Gastrocnemius medialis (tissue), 4 donors: ENCODE measurements at regions not wholly inside any gene's neighbourhood (a gene's known extent, or its start where the extent isn't known, plus 50 kb on each side); places are given as distances from the start of the nearest gene placed in this dataset.

Experiments
- ATAC-seq, 2 donors: fragments of 150-250 bp; one replicate each; pipeline ENCODE4 v1.9.1; 2016
- DNase-seq, 2 donors: peaks; one replicate each; pipeline ENCODE4 v3.0.0-alpha.2; 2019
- H3K27ac ChIP-seq, 4 donors: fragments of 200-600 bp; sonication (generic); 1 replicate in 1 of 4; 2 replicates in 3 of 4; pipeline ENCODE4 v1.5.1; 2016 to 2018; ENCODE audit warnings: mild to moderate bottlenecking in 2 of 4, moderate library complexity in 1 of 4
- H3K27me3 ChIP-seq, 3 donors: fragments of 200-600 bp; sonication (generic) in 2 of 3; 1 replicate in 1 of 3; 2 replicates in 2 of 3; pipeline versions ENCODE4 v1.5.1 to v1.6.0; 2016 to 2019; ENCODE audit warnings: mild to moderate bottlenecking in 1 of 3, moderate library complexity in 1 of 3
- H3K36me3 ChIP-seq, 2 donors: fragments of 200-600 bp; sonication (generic) in 1 of 2; one replicate each; pipeline ENCODE4 v1.5.1; 2017 to 2018
- H3K4me1 ChIP-seq, 2 donors: fragments of 200-600 bp; sonication (generic) in 1 of 2; one replicate each; pipeline ENCODE4 v1.5.1; 2016 to 2017; ENCODE audit warnings: mild to moderate bottlenecking in 2 of 2
- H3K4me3 ChIP-seq, 4 donors: fragments of 200-600 bp; sonication (generic) in 3 of 4; 1 replicate in 1 of 4; 2 replicates in 3 of 4; pipeline ENCODE4 v1.5.1; 2016 to 2019; ENCODE audit warnings: mild to moderate bottlenecking in 2 of 4
- H3K9me3 ChIP-seq, 3 donors: fragments of 200-600 bp; sonication (generic) in 2 of 3; 1 replicate in 1 of 3; 2 replicates in 2 of 3; pipeline ENCODE4 v1.5.1; 2016 to 2019
- CTCF ChIP-seq, 5 experiments: fragments of 450-650 bp in 3 of 5; fragments of 200-600 bp in 2 of 5; sonication (generic) in 2 of 5; IDR thresholded peaks in 4 of 5; conservative IDR thresholded peaks in 1 of 5; 1 replicate in 4 of 5; 2 replicates in 1 of 5; pipeline ENCODE4 v1.5.1; 2016 to 2019; ENCODE audit warnings: antibody characterized with exemption in 5 of 5, mild to moderate bottlenecking in 3 of 5, moderate library complexity in 3 of 5
- POLR2A ChIP-seq, 2 donors: fragments of 450-650 bp; IDR thresholded peaks; one replicate each; pipeline ENCODE4 v1.6.1; 2017; ENCODE audit warnings: antibody characterized with exemption in 2 of 2, mild to moderate bottlenecking in 2 of 2, moderate library complexity in 2 of 2
- in situ Hi-C, 4 donors: fragments of 200-750 bp; cut with MboI; loops; one replicate each; pipeline versions ENCODE4 v1.15.0 to v1.8.0; 2017; ENCODE audit warnings: low sequenced_read_pairs in 4 of 4
- intact Hi-C: fragments of 100-400 bp; cut with DNase I; formaldehyde crosslinking; loops from one replicate; pipeline ENCODE4 v1.15.1; 2023; ENCODE audit warnings: low total_unique reads

GRCh38 chr14:54083549-54084239, 127.1 kb upstream of the BMP4 start:
- DNase-seq = no peak
- H3K27ac ChIP-seq = no peak overlapping the region
- H3K4me1 ChIP-seq = no peaks in the 10 kb centered on the region
- intact Hi-C loops (no loop called here), in situ Hi-C loops (no loop called here)
- no peak for ATAC-seq
- no peak overlapping the region for H3K4me3 ChIP-seq
- TF ChIP-seq POLR2A (IDR thresholded peaks at IDR 0.05) (no peak), CTCF (IDR thresholded peaks at IDR 0.05 in 4 of 5, conservative IDR thresholded peaks at IDR 0.05 in 1 of 5) (no peak)
- no peaks in the 10 kb centered on the region for H3K36me3 ChIP-seq
- no peaks in the 10 kb centered on the region for H3K9me3 ChIP-seq
- no peaks in the 10 kb centered on the region for H3K27me3 ChIP-seq

DNA sequence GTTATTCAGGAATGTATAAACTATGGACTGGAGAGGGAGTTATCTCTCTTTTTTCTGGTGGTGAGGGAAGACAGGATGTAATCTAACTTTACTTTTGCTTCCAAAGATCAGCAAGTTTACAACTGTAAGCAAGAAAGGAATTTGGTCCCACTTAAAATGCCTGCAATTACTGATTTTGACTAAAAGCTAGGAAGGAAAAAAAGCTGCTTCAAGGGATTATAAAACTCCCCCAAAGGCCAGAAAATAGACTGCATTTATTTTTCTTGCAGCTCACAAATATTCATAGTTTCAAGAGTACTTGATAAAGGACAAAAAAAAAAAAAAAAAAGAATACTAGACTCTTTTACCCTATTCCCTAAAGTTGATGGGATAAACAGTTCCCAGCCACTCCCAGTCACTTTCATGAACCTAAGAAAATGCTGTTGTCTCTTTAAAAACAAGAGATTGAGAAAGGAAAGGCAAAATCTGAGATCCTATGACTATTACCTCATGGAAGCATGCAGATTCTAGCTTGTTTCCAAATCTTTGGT, 128.7 kb upstream of the BMP4 start:
- DNase-seq = no peak
- H3K36me3 ChIP-seq = no peaks in the 10 kb centered on the region
- no peaks in the 10 kb centered on the region for H3K4me1 ChIP-seq
- in situ Hi-C loops (no loop called here), intact Hi-C loops (no loop called here)
- ATAC-seq = no peak
- TF ChIP-seq CTCF (IDR thresholded peaks at IDR 0.05 in 4 of 5, conservative IDR thresholded peaks at IDR 0.05 in 1 of 5) (no peak), POLR2A (IDR thresholded peaks at IDR 0.05) (no peak)
- H3K4me3 ChIP-seq = no peak overlapping the region
- H3K27me3 ChIP-seq = no peaks in the 10 kb centered on the region
- H3K9me3 ChIP-seq = no peaks in the 10 kb centered on the region
- H3K27ac ChIP-seq = no peak overlapping the region

GRCh38 chr14:54085841-54086240, 129.2 kb upstream of the BMP4 start:
- H3K4me1 ChIP-seq = no peaks in the 10 kb centered on the region
- intact Hi-C loops (no loop called here), in situ Hi-C loops (no loop called here)
- no peaks in the 10 kb centered on the region for H3K36me3 ChIP-seq
- H3K4me3 ChIP-seq = no peak overlapping the region
- ATAC-seq = no peak
- H3K9me3 ChIP-seq = no peaks in the 10 kb centered on the region
- no peaks in the 10 kb centered on the region for H3K27me3 ChIP-seq
- DNase-seq = no peak
- no peak overlapping the region for H3K27ac ChIP-seq
- TF ChIP-seq CTCF (IDR thresholded peaks at IDR 0.05 in 4 of 5, conservative IDR thresholded peaks at IDR 0.05 in 1 of 5) = no peak
- no peak for TF ChIP-seq POLR2A (IDR thresholded peaks at IDR 0.05)

DNA sequence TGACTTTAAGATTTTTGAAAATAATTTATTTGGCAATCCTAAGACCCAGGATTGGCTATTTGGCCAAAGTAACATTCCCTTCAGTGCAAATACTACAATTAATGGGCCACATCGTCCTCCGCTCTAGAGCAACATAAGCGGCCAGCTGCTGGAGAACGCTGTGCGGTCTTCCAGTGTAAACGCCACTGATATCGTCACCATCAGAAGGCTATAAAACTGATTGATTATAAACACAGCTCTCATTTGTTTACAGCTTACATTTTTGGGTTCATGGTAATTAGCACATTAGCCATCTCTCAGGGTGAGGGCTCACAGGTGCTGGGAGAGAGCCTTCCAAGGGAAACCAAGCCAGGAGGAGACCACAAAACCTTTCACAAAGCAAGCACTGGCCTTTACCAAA, 130.1 kb upstream of the BMP4 start:
- TF ChIP-seq POLR2A (IDR thresholded peaks at IDR 0.05) (no peak), CTCF (IDR thresholded peaks at IDR 0.05 in 4 of 5, conservative IDR thresholded peaks at IDR 0.05 in 1 of 5) (no peak)
- Histone ChIP-seq H3K4me3 (no peak overlapping the region), H3K36me3 (no peaks in the 10 kb centered on the region), H3K4me1 (no peaks in the 10 kb centered on the region), H3K27ac (no peak overlapping the region), H3K27me3 (no peaks in the 10 kb centered on the region), H3K9me3 (no peaks in the 10 kb centered on the region)
- DNase-seq (no peak), ATAC-seq (no peak)
- in situ Hi-C loops (no loop called here), intact Hi-C loops (no loop called here)

GRCh38 chr14:54087376-54087775, 130.8 kb upstream of the BMP4 start:
- intact Hi-C loops = no loop called here
- H3K4me1 ChIP-seq = no peaks in the 10 kb centered on the region
- TF ChIP-seq POLR2A (IDR thresholded peaks at IDR 0.05) = no peak
- no peak for TF ChIP-seq CTCF (IDR thresholded peaks at IDR 0.05 in 4 of 5, conservative IDR thresholded peaks at IDR 0.05 in 1 of 5)
- no peak for ATAC-seq
- no peaks in the 10 kb centered on the region for H3K27me3 ChIP-seq
- no peak overlapping the region for H3K4me3 ChIP-seq
- H3K27ac ChIP-seq = no peak overlapping the region
- no peak for DNase-seq
- in situ Hi-C loops = no loop called here
- no peaks in the 10 kb centered on the region for H3K9me3 ChIP-seq
- no peaks in the 10 kb centered on the region for H3K36me3 ChIP-seq
